Colonic mucosa (tissue), 4 donors: ENCODE measurements at regions not wholly inside any gene's neighbourhood (a gene's known extent, or its start where the extent isn't known, plus 50 kb on each side); places are given as distances from the start of the nearest gene placed in this dataset.

Experiments
- DNase-seq: peaks from one replicate; pipeline ENCODE4 v3.0.0-alpha.2; 2020
- H3K27ac ChIP-seq: fragments of 200-600 bp; one replicate; pipeline ENCODE4 v1.8.0; 2021
- H3K27me3 ChIP-seq: fragments of 200-600 bp; one replicate; pipeline ENCODE4 v1.8.0; 2021
- H3K36me3 ChIP-seq: fragments of 200-600 bp; one replicate; pipeline ENCODE4 v1.8.0; 2021
- H3K4me1 ChIP-seq: fragments of 200-600 bp; one replicate; pipeline ENCODE4 v1.8.0; 2021; ENCODE audit warnings: mild to moderate bottlenecking
- H3K4me3 ChIP-seq: fragments of 200-600 bp; one replicate; pipeline ENCODE4 v1.8.0; 2021
- H3K9ac ChIP-seq, 2 donors: one replicate each; pipeline ENCODE4 v1.7.0; 2013; ENCODE audit warnings: control low read depth in 2 of 2, low read depth in 2 of 2, low read length in 2 of 2
- H3K9me3 ChIP-seq: fragments of 200-600 bp; one replicate; pipeline ENCODE4 v1.8.0; 2021
- CTCF ChIP-seq: fragments of 200-600 bp; IDR thresholded peaks from one replicate; pipeline ENCODE4 v1.8.0; 2022; ENCODE audit warnings: antibody characterized with exemption, mild to moderate bottlenecking
- intact Hi-C: fragments of 100-400 bp; cut with DNase I; formaldehyde crosslinking; loops from one replicate; pipeline ENCODE4 v1.14.1; 2022
- donor health status: healthy.
- donor health status: DM: no; HTN: no; CAD: no.
- donor health status: DM: no; HTN: no; CAD: no.

- H3K9ac ChIP-seq: no peak overlapping the region
- H3K27ac ChIP-seq: no peak overlapping the region
- no peaks in the 10 kb centered on the region for H3K27me3 ChIP-seq
- no peaks in the 10 kb centered on the region for H3K9me3 ChIP-seq
- DNase-seq: no peak
- TF ChIP-seq CTCF: no peak
- H3K36me3 ChIP-seq: no peaks in the 10 kb centered on the region
- H3K4me1 ChIP-seq: no peaks in the 10 kb centered on the region
- intact Hi-C loops: no loop called here
- H3K4me3 ChIP-seq: no peak overlapping the region
These were observed 381.3 kb downstream of the PDCD6IP start for GRCh38 chr3:34179716-34180115.

- intact Hi-C loops: no loop called here
- no peaks in the 10 kb centered on the region for H3K4me1 ChIP-seq
- no peak overlapping the region for H3K4me3 ChIP-seq
- no peak for TF ChIP-seq CTCF
- H3K27me3 ChIP-seq: no peaks in the 10 kb centered on the region
- H3K27ac ChIP-seq: no peak overlapping the region
- no peaks in the 10 kb centered on the region for H3K36me3 ChIP-seq
- DNase-seq: no peak
- no peak overlapping the region for H3K9ac ChIP-seq
- H3K9me3 ChIP-seq: no peaks in the 10 kb centered on the region
These were observed 382.1 kb downstream of the PDCD6IP start for GRCh38 chr3:34180532-34180931.

GRCh38 chr3:34183114-34183513 lies 384.7 kb downstream of the PDCD6IP start:
- intact Hi-C loops: no loop called here
- H3K4me3 ChIP-seq: no peak overlapping the region
- no peak for TF ChIP-seq CTCF
- no peak overlapping the region for H3K9ac ChIP-seq
- H3K9me3 ChIP-seq: no peaks in the 10 kb centered on the region
- H3K27me3 ChIP-seq: no peaks in the 10 kb centered on the region
- H3K36me3 ChIP-seq: no peaks in the 10 kb centered on the region
- H3K4me1 ChIP-seq: no peaks in the 10 kb centered on the region
- no peak overlapping the region for H3K27ac ChIP-seq
- DNase-seq: no peak

GRCh38 chr3:34183611-34184340 lies 385.3 kb downstream of the PDCD6IP start:
- Histone ChIP-seq H3K4me1 (no peaks in the 10 kb centered on the region), H3K36me3 (no peaks in the 10 kb centered on the region), H3K4me3 (no peak overlapping the region), H3K27ac (no peak overlapping the region), H3K9ac (no peak overlapping the region), H3K27me3 (no peaks in the 10 kb centered on the region), H3K9me3 (no peaks in the 10 kb centered on the region)
- peak; percentile 22 for DNase-seq
- TF ChIP-seq CTCF: no peak
- intact Hi-C loops: no loop called here

GRCh38 chr3:34185301-34185700 lies 386.9 kb downstream of the PDCD6IP start:
- H3K36me3 ChIP-seq: no peaks in the 10 kb centered on the region
- no peak for DNase-seq
- H3K9me3 ChIP-seq: no peaks in the 10 kb centered on the region
- H3K4me3 ChIP-seq: no peak overlapping the region
- no peaks in the 10 kb centered on the region for H3K27me3 ChIP-seq
- no peak for TF ChIP-seq CTCF
- H3K27ac ChIP-seq: no peak overlapping the region
- no peak overlapping the region for H3K9ac ChIP-seq
- no peaks in the 10 kb centered on the region for H3K4me1 ChIP-seq
- intact Hi-C loops: no loop called here
